ENCODE measurements at regions not wholly inside any gene's neighbourhood (a gene's known extent, or its start where the extent isn't known, plus 50 kb on each side); places are given as distances from the start of the nearest gene placed in this dataset.
"Not testable (repeated sequence)": the region's sequence is repeated elsewhere in the genome, so short reads cannot be mapped to it uniquely, and the experiment has no call there.

- no peak for DNase-seq (ENCODE audit: low read depth)
Measured at GRCh38 chr10:120048391-120048790, 155.9 kb downstream of the SEC23IP start.

GRCh38 chr10:120051671-120052070 is 159.1 kb downstream of the SEC23IP start:
- DNase-seq (ENCODE audit: low read depth): no peak

- DNase-seq (ENCODE audit: low read depth): no peak
Measured at GRCh38 chr10:120052964-120053702, 160.6 kb downstream of the SEC23IP start.

- DNase-seq (ENCODE audit: low read depth): not testable (repeated sequence)
Measured at GRCh38 chr10:120059790-120060189, 167.3 kb downstream of the SEC23IP start.

- DNase-seq (ENCODE audit: low read depth): no peak
Measured at GRCh38 chr10:120067427-120067826, 174.9 kb downstream of the SEC23IP start.

GRCh38 chr10:120069700-120070099 is 177.2 kb downstream of the SEC23IP start:
- no peak for DNase-seq (ENCODE audit: low read depth)

GRCh38 chr10:120075349-120075748 is 182.8 kb downstream of the SEC23IP start:
- DNase-seq (ENCODE audit: low read depth): no peak

GRCh38 chr10:120076996-120077706 is 184.6 kb downstream of the SEC23IP start:
- no peak for DNase-seq (ENCODE audit: low read depth)

- DNase-seq (ENCODE audit: low read depth): no peak
Measured at GRCh38 chr10:120077707-120078492, 185.4 kb downstream of the SEC23IP start.

GRCh38 chr10:120085096-120085796 is 192.7 kb downstream of the SEC23IP start:
- DNase-seq (ENCODE audit: low read depth): no peak

GRCh38 chr10:120086066-120086465 is 193.5 kb downstream of the SEC23IP start:
- DNase-seq (ENCODE audit: low read depth): no peak

- no peak for DNase-seq (ENCODE audit: low read depth)
Measured at GRCh38 chr10:120087109-120087508, 194.6 kb downstream of the SEC23IP start.

- DNase-seq (ENCODE audit: low read depth): no peak
Measured at GRCh38 chr10:120095875-120096274, 203.3 kb downstream of the SEC23IP start.

- DNase-seq (ENCODE audit: low read depth): no peak
Measured at GRCh38 chr10:120097766-120098165, 205.2 kb downstream of the SEC23IP start.

GRCh38 chr10:120098232-120098930 is 205.9 kb downstream of the SEC23IP start:
- no peak for DNase-seq (ENCODE audit: low read depth)

- no peak for DNase-seq (ENCODE audit: low read depth)
Measured at GRCh38 chr10:120103738-120104560, 211.4 kb downstream of the SEC23IP start.

GRCh38 chr10:120105001-120105400 is 212.5 kb downstream of the SEC23IP start:
- DNase-seq (ENCODE audit: low read depth): no peak

GRCh38 chr10:120105492-120105891 is 213.0 kb downstream of the SEC23IP start:
- DNase-seq (ENCODE audit: low read depth): no peak

GRCh38 chr10:120108916-120109315 is 216.4 kb downstream of the SEC23IP start:
- no peak for DNase-seq (ENCODE audit: low read depth)

GRCh38 chr10:120109725-120110124 is 217.2 kb downstream of the SEC23IP start:
- DNase-seq (ENCODE audit: low read depth): not testable (repeated sequence)

- DNase-seq (ENCODE audit: low read depth): no peak
Measured at GRCh38 chr10:120110196-120110595, 217.7 kb downstream of the SEC23IP start.
